K562 (cell line): ENCODE measurements at regions not wholly inside any gene's neighbourhood (a gene's known extent, or its start where the extent isn't known, plus 50 kb on each side); places are given as distances from the start of the nearest gene placed in this dataset.

Experiments used
- ATF1 ChIP-seq, 2 experiments: fragments of 450-650 bp in 1 of 2; IDR thresholded peaks; 2 replicates each; pipeline ENCODE4 v1.6.1; 2016; ENCODE audit warnings: missing compliant biosample characterization in 1 of 2, missing genetic modification characterization in 1 of 2
- DEAF1 ChIP-seq: fragments of 450-650 bp; formaldehyde crosslinking; IDR thresholded peaks from 2 replicates; pipeline ENCODE4 v1.4.0; 2020; ENCODE audit warnings: mild to moderate bottlenecking, moderate library complexity
- E2F1 ChIP-seq: sonication (generic); formaldehyde crosslinking; IDR thresholded peaks from 2 replicates; pipeline ENCODE4 v1.8.1; 2023; ENCODE audit warnings: mild to moderate bottlenecking, missing genetic modification reagents, moderate library complexity
- NCOA1 ChIP-seq: fragments of 450-650 bp; IDR thresholded peaks from 2 replicates; pipeline ENCODE4 v1.6.1; 2016; ENCODE audit warnings: low read depth
- PPARD ChIP-seq: fragments of 250-450 bp; sonication (Bioruptor Pico); IDR thresholded peaks from 2 replicates; pipeline ENCODE4 v1.8.0; 2022; ENCODE audit warnings: inconsistent platforms, mild to moderate bottlenecking, moderate library complexity
- RAD51 ChIP-seq: fragments of 450-650 bp; IDR thresholded peaks from 2 replicates; pipeline ENCODE4 v1.7.1; 2016; ENCODE audit warnings: low read depth, mild to moderate bottlenecking, borderline replicate concordance
- SMARCC2 ChIP-seq: fragments of 450-650 bp; IDR thresholded peaks from 2 replicates; pipeline ENCODE4 v1.6.1; 2017; ENCODE audit warnings: antibody characterized with exemption, moderate library complexity, mild to moderate bottlenecking, low read depth
- TAF1 ChIP-seq: IDR thresholded peaks from 2 replicates; pipeline ENCODE4 v1.6.1; 2011; ENCODE audit warnings: mild to moderate bottlenecking, low read length, moderate library complexity; ENCODE audit not compliant: insufficient read depth, control insufficient read depth, severe bottlenecking; ENCODE audit errors: extremely low read depth
- TEAD4 ChIP-seq, 2 experiments: sonication (generic) in 1 of 2; formaldehyde crosslinking in 1 of 2; IDR thresholded peaks; 2 replicates each; pipeline versions ENCODE4 v1.6.1 to v1.8.0; 2012 to 2022; ENCODE audit warnings: borderline replicate concordance in 1 of 2, inconsistent platforms in 1 of 2, low read length in 1 of 2, mild to moderate bottlenecking in 1 of 2, missing genetic modification reagents in 1 of 2
- THRAP3 ChIP-seq: fragments of 450-650 bp; IDR thresholded peaks from 2 replicates; pipeline ENCODE4 v1.6.1; 2016; ENCODE audit warnings: mild to moderate bottlenecking, inconsistent platforms, borderline replicate concordance
- ZNF140 ChIP-seq: fragments of 250-450 bp; sonication (Bioruptor Pico); IDR thresholded peaks from 2 replicates; pipeline ENCODE4 v1.8.0; 2021; ENCODE audit warnings: moderate library complexity, mild to moderate bottlenecking, inconsistent platforms
- ZNF184 ChIP-seq: sonication (generic); formaldehyde crosslinking; IDR thresholded peaks from 2 replicates; pipeline ENCODE4 v1.5.0; 2020; ENCODE audit warnings: missing genetic modification reagents
- ZNF274 ChIP-seq: IDR thresholded peaks from 2 replicates; pipeline ENCODE4 v1.6.1; 2011; ENCODE audit warnings: low read depth, mild to moderate bottlenecking, low read length, moderate library complexity, borderline replicate concordance
- ZNF318 ChIP-seq, 2 experiments: fragments of 450-650 bp; IDR thresholded peaks; 2 replicates each; pipeline ENCODE4 v1.6.1; 2016; ENCODE audit warnings: mild to moderate bottlenecking in 2 of 2, borderline replicate concordance in 1 of 2, low read depth in 1 of 2, moderate library complexity in 1 of 2

GRCh38 chr9:94165592-94166235 is 81.5 kb downstream of the PTPDC1 start (continued):
- TF ChIP-seq DEAF1 (no peak), ZNF184 (no peak), RAD51 (peak; percentile 97), PPARD (CRISPR knock-in tag) (no peak), ZNF318 (IDR thresholded peaks at IDR 0.05; ENCODE audit: borderline replicate concordance in 1 of 2, low read depth in 1 of 2) (no peak), ZNF140 (no peak), ZNF274 (no peak), TEAD4 (IDR thresholded peaks at IDR 0.05; ENCODE audit: low read length) (0 out of 2 replicates have a peak, but pooled peaks have one; percentile 15), TEAD4 (CRISPR knock-in tag; IDR thresholded peaks at IDR 0.05; ENCODE audit: borderline replicate concordance) (no peak), THRAP3 (peak; percentile 27; the same call in 1 of the 2 replicates), TAF1 (no peak), NCOA1 (peak; percentile 77), SMARCC2 (no peak), E2F1 (CRISPR knock-in tag) (peak; percentile 43; the same call in 1 of the 2 replicates), ATF1 (CRISPR knock-in tag; IDR thresholded peaks at IDR 0.05) (no peak; the same call in 1 of the 2 replicates), ATF1 (tag; IDR thresholded peaks at IDR 0.05) (no peak; the same call in 1 of the 2 replicates)
